Muscle of leg (tissue), 3 donors: ENCODE measurements at regions not wholly inside any gene's neighbourhood (a gene's known extent, or its start where the extent isn't known, plus 50 kb on each side); places are given as distances from the start of the nearest gene placed in this dataset.
"Not testable (repeated sequence)": the region's sequence is repeated elsewhere in the genome, so short reads cannot be mapped to it uniquely, and the experiment has no call there.

Experiments
- DNase-seq: peaks from one replicate; pipeline ENCODE4 v3.0.0; 2013
- H3K27ac ChIP-seq: one replicate; pipeline ENCODE4 v1.5.1; 2013; ENCODE audit warnings: mild to moderate bottlenecking, low read length, control low read depth
- H3K27me3 ChIP-seq: one replicate; pipeline ENCODE4 v1.6.1; 2013; ENCODE audit warnings: low read length; ENCODE audit not compliant: control insufficient read depth, insufficient read depth
- H3K36me3 ChIP-seq: one replicate; pipeline ENCODE4 v1.6.1; 2013; ENCODE audit warnings: low read length; ENCODE audit not compliant: control insufficient read depth, insufficient read depth
- H3K4me1 ChIP-seq: one replicate; pipeline ENCODE4 v1.6.1; 2013; ENCODE audit warnings: low read length; ENCODE audit not compliant: control insufficient read depth, insufficient read depth
- H3K4me3 ChIP-seq: one replicate; pipeline ENCODE4 v1.5.1; 2013; ENCODE audit warnings: low read length, control low read depth
- H3K9me3 ChIP-seq: replicated peaks from 2 replicates; pipeline ENCODE4 v1.6.1; 2013; ENCODE audit warnings: low read depth, low read length; ENCODE audit not compliant: control insufficient read depth
- WGBS: methylation state at CpG from one replicate; pipeline ENCODE4 v1.1.5; 2013; ENCODE audit warnings: missing lambda C conversion rate; ENCODE audit not compliant: insufficient coverage; 5-methylcytosine and 5-hydroxymethylcytosine counted together

GRCh38 chrX:99051639-99052038 is 1358.4 kb downstream of the PCDH19 start:
- no peak for DNase-seq
- no peaks in the 10 kb centered on the region for H3K4me1 ChIP-seq
- H3K27ac ChIP-seq = no peak overlapping the region
- no peak overlapping the region for H3K4me3 ChIP-seq
- peaks cover 3% of the 10 kb centered on the region for H3K9me3 ChIP-seq
- H3K36me3 ChIP-seq = no peaks in the 10 kb centered on the region
- H3K27me3 ChIP-seq = peaks cover 8% of the 10 kb centered on the region

- Histone ChIP-seq H3K4me1 (no peaks in the 10 kb centered on the region), H3K27me3 (no peaks in the 10 kb centered on the region), H3K9me3 (no peaks in the 10 kb centered on the region), H3K27ac (no peak overlapping the region), H3K36me3 (no peaks in the 10 kb centered on the region), H3K4me3 (no peak overlapping the region)
- DNase-seq = no peak
- no CpG with 5 or more reads among the region's 1 CpG for WGBS
These were observed 1376.7 kb downstream of the PCDH19 start for GRCh38 chrX:99033226-99033901.

GRCh38 chrX:99010957-99011356 is 1399.1 kb downstream of the PCDH19 start:
- H3K4me3 ChIP-seq = no peak overlapping the region

DNA sequence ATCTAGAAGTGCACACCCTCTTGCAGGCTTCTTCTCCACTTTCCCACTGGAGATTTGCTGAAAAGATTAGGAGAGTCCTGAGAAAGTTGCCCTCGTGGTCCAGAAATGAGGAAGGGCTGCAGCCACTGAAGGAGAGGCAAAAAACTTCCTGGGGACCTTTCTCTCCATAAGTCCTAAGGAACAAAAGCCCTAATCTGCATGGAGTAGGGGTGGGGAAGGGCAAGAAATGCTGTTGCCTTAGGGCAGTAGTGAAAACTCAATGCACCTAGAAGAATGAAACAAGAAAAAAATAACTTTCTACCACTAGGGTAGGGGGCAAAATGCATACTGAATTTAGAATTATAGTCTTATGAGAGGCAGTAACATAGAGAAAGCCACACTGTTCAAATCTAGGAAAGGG is 1408.8 kb downstream of the PCDH19 start:
- Histone ChIP-seq H3K27me3 (no peaks in the 10 kb centered on the region), H3K36me3 (no peaks in the 10 kb centered on the region), H3K4me1 (no peaks in the 10 kb centered on the region), H3K27ac (no peak overlapping the region), H3K4me3 (no peak overlapping the region), H3K9me3 (no peaks in the 10 kb centered on the region)
- no peak for DNase-seq
- WGBS = no CpG with 5 or more reads among the region's 1 CpG

More at GRCh38 chrX:99010957-99011356, 1399.1 kb downstream of the PCDH19 start:
- Histone ChIP-seq H3K27me3 (no peaks in the 10 kb centered on the region), H3K27ac (no peak overlapping the region), H3K4me1 (no peaks in the 10 kb centered on the region), H3K36me3 (no peaks in the 10 kb centered on the region), H3K9me3 (peaks cover 7% of the 10 kb centered on the region)
- DNase-seq = peak; percentile 3

- H3K4me1 ChIP-seq = no peaks in the 10 kb centered on the region
- no peaks in the 10 kb centered on the region for H3K36me3 ChIP-seq
- no peak overlapping the region for H3K4me3 ChIP-seq
- no peak overlapping the region for H3K27ac ChIP-seq
- no CpG with 5 or more reads among the region's 2 CpGs for WGBS
- H3K9me3 ChIP-seq = no peaks in the 10 kb centered on the region
- H3K27me3 ChIP-seq = no peaks in the 10 kb centered on the region
- no peak for DNase-seq
These were observed 1447.1 kb downstream of the PCDH19 start for GRCh38 chrX:98962996-98963395.

DNA sequence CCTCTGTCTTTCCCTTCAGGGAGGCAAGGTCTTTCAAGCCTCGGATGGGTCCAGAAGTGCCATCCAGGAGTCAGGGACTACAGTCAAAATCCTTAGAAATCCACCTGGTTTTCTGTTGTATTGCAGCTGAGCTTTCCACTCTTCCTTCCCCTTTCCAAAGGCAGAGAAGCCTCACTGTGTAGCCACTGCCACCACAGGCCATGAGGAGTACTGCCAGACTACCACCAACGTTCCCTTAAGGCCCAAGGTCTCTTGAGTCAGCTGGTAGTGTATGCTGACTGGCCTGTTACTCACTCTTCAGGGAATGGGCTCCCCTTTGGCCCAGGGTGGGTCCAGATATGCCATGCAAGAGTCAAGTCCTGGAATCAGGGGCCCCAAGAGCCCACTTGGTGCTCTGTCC is 1454.1 kb downstream of the PCDH19 start:
- 40% methylated on average over 1 of the region's 2 CpGs for WGBS
- Histone ChIP-seq H3K4me1 (no peaks in the 10 kb centered on the region), H3K27ac (no peak overlapping the region), H3K9me3 (no peaks in the 10 kb centered on the region), H3K36me3 (no peaks in the 10 kb centered on the region), H3K4me3 (no peak overlapping the region), H3K27me3 (peaks cover 3% of the 10 kb centered on the region)
- no peak for DNase-seq

GRCh38 chrX:98939456-98939855 is 1470.6 kb downstream of the PCDH19 start:
- Histone ChIP-seq H3K9me3 (no peaks in the 10 kb centered on the region), H3K27me3 (no peaks in the 10 kb centered on the region), H3K36me3 (no peaks in the 10 kb centered on the region), H3K4me1 (no peaks in the 10 kb centered on the region), H3K4me3 (no peak overlapping the region), H3K27ac (no peak overlapping the region)
- DNase-seq = peak; percentile 20
- no CpG with 5 or more reads among the region's 3 CpGs for WGBS

DNA sequence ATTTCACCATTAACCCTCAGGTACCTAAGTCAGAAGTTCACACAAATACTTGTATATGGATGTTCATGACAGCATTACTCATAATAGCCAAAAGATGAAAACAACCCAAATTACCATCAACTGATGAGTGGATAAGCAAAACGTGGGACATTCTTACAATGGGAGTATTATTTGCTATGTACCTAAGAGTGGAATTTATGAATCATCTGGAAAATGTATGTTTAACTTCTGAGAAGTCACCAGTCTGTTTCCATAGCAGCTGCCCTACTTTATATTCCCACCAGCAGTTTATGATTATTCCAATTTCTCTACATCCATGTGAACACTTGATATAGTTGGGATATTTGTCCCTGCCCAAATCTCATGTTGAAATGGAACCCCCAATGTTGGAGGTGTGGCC is 1478.9 kb downstream of the PCDH19 start:
- Histone ChIP-seq H3K27ac (no peak overlapping the region), H3K36me3 (no peaks in the 10 kb centered on the region), H3K4me1 (no peaks in the 10 kb centered on the region), H3K9me3 (no peaks in the 10 kb centered on the region), H3K27me3 (no peaks in the 10 kb centered on the region), H3K4me3 (no peak overlapping the region)
- WGBS = no CpG with 5 or more reads among the region's 1 CpG
- DNase-seq = no peak

DNA sequence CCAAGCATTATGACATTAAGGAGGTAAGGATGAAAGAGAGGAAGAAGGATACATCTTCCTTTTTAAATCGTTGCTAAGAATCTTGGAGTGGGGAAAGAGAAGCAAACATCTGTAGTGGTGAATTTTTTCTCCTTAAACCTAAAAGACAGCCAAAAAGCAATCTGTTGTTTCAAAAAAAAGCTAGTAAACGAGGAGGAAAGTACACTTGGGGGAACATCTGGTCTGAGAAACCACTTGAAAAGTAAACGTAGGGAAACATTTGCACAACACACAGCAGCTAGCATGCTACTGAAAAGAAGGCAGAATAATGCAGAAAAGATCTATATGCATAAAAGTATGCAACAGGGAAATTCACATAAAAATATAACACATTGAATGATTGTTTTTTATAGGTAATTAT is 1485.6 kb downstream of the PCDH19 start:
- no peaks in the 10 kb centered on the region for H3K27me3 ChIP-seq
- no peaks in the 10 kb centered on the region for H3K36me3 ChIP-seq
- no peak overlapping the region for H3K27ac ChIP-seq
- H3K4me1 ChIP-seq = no peaks in the 10 kb centered on the region
- no CpG with 5 or more reads among the region's 3 CpGs for WGBS
- H3K9me3 ChIP-seq = no peaks in the 10 kb centered on the region
- DNase-seq = peak; percentile 92
- no peak overlapping the region for H3K4me3 ChIP-seq

DNA sequence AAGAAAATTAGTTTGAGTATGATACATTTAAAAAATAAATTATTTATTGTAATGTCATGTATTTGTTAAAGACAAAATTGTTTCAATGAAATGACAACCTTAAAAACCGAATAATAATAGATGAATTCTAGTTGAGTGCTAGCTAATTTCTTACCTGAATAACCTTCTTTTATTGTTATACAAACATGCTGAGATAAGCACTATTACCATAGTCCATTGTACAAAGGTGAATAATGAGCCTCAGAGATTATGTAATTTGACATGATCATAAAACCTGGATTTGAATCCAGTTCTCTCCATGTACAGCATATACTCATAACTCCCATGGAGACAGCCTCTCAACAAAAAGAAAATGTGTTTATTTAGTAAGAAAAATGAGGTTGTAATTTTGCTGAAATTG is 1512.9 kb downstream of the PCDH19 start:
- no CpG with 5 or more reads among the region's 1 CpG for WGBS
- H3K4me1 ChIP-seq = no peaks in the 10 kb centered on the region
- no peak for DNase-seq

GRCh38 chrX:98850639-98851038 is 1559.4 kb downstream of the PCDH19 start:
- not testable (repeated sequence) for H3K36me3 ChIP-seq, H3K27ac ChIP-seq, H3K4me1 ChIP-seq, H3K27me3 ChIP-seq, H3K9me3 ChIP-seq, H3K4me3 ChIP-seq, DNase-seq
- WGBS = 64% methylated on average over 4 of the region's 6 CpGs

More for the DNA sequence above, 1512.9 kb downstream of the PCDH19 start:
- H3K27me3 ChIP-seq = peaks cover 3% of the 10 kb centered on the region
- no peak overlapping the region for H3K4me3 ChIP-seq
- H3K9me3 ChIP-seq = no peaks in the 10 kb centered on the region
- no peak overlapping the region for H3K27ac ChIP-seq
- H3K36me3 ChIP-seq = no peaks in the 10 kb centered on the region
